Neural cell (in vitro differentiated cells): ENCODE measurements at regions not wholly inside any gene's neighbourhood (a gene's known extent, or its start where the extent isn't known, plus 50 kb on each side); places are given as distances from the start of the nearest gene placed in this dataset.

Experiments used
- H2AFZ ChIP-seq: fragments of 200-600, 300-800 bp; sonication (generic), shearing (Covaris generic); 2 replicates; pipeline ENCODE4 v1.6.0; 2014; ENCODE audit warnings: low read depth, mild to moderate bottlenecking, antibody characterized with exemption, low read length, moderate library complexity
- H3F3A ChIP-seq: fragments of 200-600 bp; shearing (Covaris generic); 2 replicates; pipeline ENCODE4 v1.6.1; 2016; ENCODE audit warnings: mild to moderate bottlenecking, moderate library complexity, mixed read lengths, antibody characterized with exemption, low read length; ENCODE audit not compliant: insufficient read depth, poor library complexity, severe bottlenecking
- H3K27ac ChIP-seq: fragments of 200-600, 300-800 bp; sonication (generic), shearing (Covaris generic); 2 replicates; pipeline ENCODE4 v1.5.1; 2014; ENCODE audit warnings: mild to moderate bottlenecking, low read length, moderate library complexity
- H3K27me3 ChIP-seq: fragments of 300-800, 200-600 bp; sonication (generic), shearing (Covaris generic); 2 replicates; pipeline ENCODE4 v1.6.0; 2014; ENCODE audit warnings: mild to moderate bottlenecking, low read depth, low read length, moderate library complexity; ENCODE audit not compliant: insufficient read depth
- H3K36me3 ChIP-seq: fragments of 300-800, 200-600 bp; sonication (generic), shearing (Covaris generic); 2 replicates; pipeline ENCODE4 v1.5.1; 2014; ENCODE audit warnings: mild to moderate bottlenecking, antibody characterized with exemption, low read length, moderate library complexity; ENCODE audit not compliant: insufficient read depth
- H3K4me2 ChIP-seq: fragments of 300-800, 200-600 bp; sonication (generic), shearing (Covaris generic); 2 replicates; pipeline ENCODE4 v1.6.0; 2014; ENCODE audit warnings: mild to moderate bottlenecking, low read length
- H3K4me3 ChIP-seq: fragments of 300-800, 200-600 bp; sonication (generic), shearing (Covaris generic); 2 replicates; pipeline ENCODE4 v1.5.1; 2014; ENCODE audit warnings: mild to moderate bottlenecking, low read length, moderate library complexity
- H3K79me2 ChIP-seq: fragments of 200-600 bp; shearing (Covaris generic); replicated peaks from 2 replicates; pipeline ENCODE4 v1.6.0; 2014; ENCODE audit warnings: mild to moderate bottlenecking, low read length, moderate library complexity; ENCODE audit not compliant: insufficient read depth
- H3K9ac ChIP-seq: fragments of 300-800, 200-600 bp; sonication (generic), shearing (Covaris generic); 2 replicates; pipeline ENCODE4 v1.6.1; 2016; ENCODE audit warnings: mild to moderate bottlenecking, low read length, mixed read lengths
- H3K9me2 ChIP-seq: fragments of 200-600 bp; shearing (Covaris generic); 2 replicates; pipeline ENCODE4 v1.6.1; 2016; ENCODE audit warnings: mild to moderate bottlenecking, low read length, mixed read lengths; ENCODE audit not compliant: insufficient read depth
- H3K9me3 ChIP-seq: fragments of 200-600, 300-800 bp; sonication (generic), shearing (Covaris generic); 2 replicates; pipeline ENCODE4 v1.6.1; 2016; ENCODE audit warnings: mild to moderate bottlenecking, mixed run types, low read length, moderate library complexity, mixed read lengths
- H4K20me1 ChIP-seq: fragments of 200-600 bp; shearing (Covaris generic); 2 replicates; pipeline ENCODE4 v1.6.1; 2016; ENCODE audit warnings: mild to moderate bottlenecking, mixed run types; ENCODE audit not compliant: insufficient read depth
- EP300 ChIP-seq: fragments of 450-650 bp; conservative IDR thresholded peaks from 2 replicates; pipeline ENCODE4 v1.6.1; 2014; ENCODE audit warnings: antibody characterized with exemption, mild to moderate bottlenecking, moderate library complexity; ENCODE audit not compliant: poor library complexity, severe bottlenecking
- EZH2 ChIP-seq: fragments of 200-600, 300-800 bp; shearing (Covaris generic), sonication (generic); IDR thresholded peaks from 2 replicates; pipeline ENCODE4 v1.6.1; 2014; ENCODE audit warnings: antibody characterized with exemption, low read length, borderline replicate concordance, mild to moderate bottlenecking; ENCODE audit not compliant: insufficient read depth, poor library complexity, severe bottlenecking
- MXI1 ChIP-seq: fragments of 450-650 bp; conservative IDR thresholded peaks from 2 replicates; pipeline ENCODE4 v1.6.1; 2014; ENCODE audit warnings: antibody characterized with exemption, mild to moderate bottlenecking; ENCODE audit not compliant: poor library complexity, severe bottlenecking
- POLR2AphosphoS5 ChIP-seq: IDR thresholded peaks from 2 replicates; pipeline ENCODE4 v1.6.1; 2012
- RAD21 ChIP-seq: fragments of 450-650 bp; conservative IDR thresholded peaks from 2 replicates; pipeline ENCODE4 v1.6.1; 2014; ENCODE audit warnings: antibody characterized with exemption, mild to moderate bottlenecking, moderate library complexity
- SMC3 ChIP-seq: fragments of 450-650 bp; conservative IDR thresholded peaks from 2 replicates; pipeline ENCODE4 v1.6.1; 2014; ENCODE audit warnings: antibody characterized with exemption, mild to moderate bottlenecking, moderate library complexity; ENCODE audit not compliant: poor library complexity
- TAF1 ChIP-seq: IDR thresholded peaks from 2 replicates; pipeline ENCODE4 v1.6.1; 2012; ENCODE audit warnings: low read depth
- TF ChIP-seq, protein P1 (sequence below): IDR thresholded peaks from 2 replicates; pipeline ENCODE4 v1.6.1; 2012; ENCODE audit warnings: borderline replicate concordance
- TF ChIP-seq, protein P2 (sequence below): fragments of 450-650 bp; IDR thresholded peaks from 2 replicates; pipeline ENCODE4 v1.5.1; 2014; ENCODE audit warnings: antibody characterized with exemption, mild to moderate bottlenecking, moderate library complexity; ENCODE audit not compliant: poor library complexity, severe bottlenecking

DNA sequence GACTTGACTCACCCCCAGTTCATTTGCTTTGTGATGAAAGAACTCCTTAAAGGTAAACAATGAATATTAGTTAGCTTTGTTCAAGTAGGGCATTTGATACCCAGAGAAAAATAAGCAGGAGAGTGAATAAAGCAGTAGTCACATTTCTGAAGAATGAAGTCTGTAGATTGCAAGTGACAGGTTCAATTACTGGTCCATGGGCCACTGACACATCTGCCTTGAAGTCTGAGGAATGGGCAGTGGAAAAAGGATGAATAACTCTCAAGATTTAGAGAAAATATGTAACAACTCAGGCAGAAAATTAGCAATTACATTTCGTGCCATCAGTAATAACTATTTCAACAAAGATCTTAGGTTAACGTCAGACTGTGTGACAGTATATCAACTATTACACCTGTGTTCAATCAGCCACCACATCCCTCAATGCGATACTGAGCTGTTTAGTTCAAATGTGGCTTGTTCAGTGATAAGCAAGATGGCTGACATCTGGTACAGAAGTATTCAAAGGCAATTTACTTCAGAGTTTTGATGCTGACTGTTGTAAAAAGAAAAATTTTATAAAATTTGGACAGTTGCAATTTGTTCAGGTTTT is 1890.7 kb upstream of the NUDT12 start:
- Histone ChIP-seq H2AFZ (no peak overlapping the region), H3K4me2 (no peak overlapping the region), H3K9me3 (no peaks in the 10 kb centered on the region), H3K9me2 (no peaks in the 10 kb centered on the region), H3K9ac (no peak overlapping the region), H4K20me1 (no peaks in the 10 kb centered on the region), H3F3A (no peaks in the 10 kb centered on the region), H3K27me3 (no peaks in the 10 kb centered on the region), H3K36me3 (no peaks in the 10 kb centered on the region), H3K79me2 (no peaks in the 10 kb centered on the region), H3K4me3 (no peak overlapping the region), H3K27ac (no peak overlapping the region)
- TF ChIP-seq, protein P1, sequence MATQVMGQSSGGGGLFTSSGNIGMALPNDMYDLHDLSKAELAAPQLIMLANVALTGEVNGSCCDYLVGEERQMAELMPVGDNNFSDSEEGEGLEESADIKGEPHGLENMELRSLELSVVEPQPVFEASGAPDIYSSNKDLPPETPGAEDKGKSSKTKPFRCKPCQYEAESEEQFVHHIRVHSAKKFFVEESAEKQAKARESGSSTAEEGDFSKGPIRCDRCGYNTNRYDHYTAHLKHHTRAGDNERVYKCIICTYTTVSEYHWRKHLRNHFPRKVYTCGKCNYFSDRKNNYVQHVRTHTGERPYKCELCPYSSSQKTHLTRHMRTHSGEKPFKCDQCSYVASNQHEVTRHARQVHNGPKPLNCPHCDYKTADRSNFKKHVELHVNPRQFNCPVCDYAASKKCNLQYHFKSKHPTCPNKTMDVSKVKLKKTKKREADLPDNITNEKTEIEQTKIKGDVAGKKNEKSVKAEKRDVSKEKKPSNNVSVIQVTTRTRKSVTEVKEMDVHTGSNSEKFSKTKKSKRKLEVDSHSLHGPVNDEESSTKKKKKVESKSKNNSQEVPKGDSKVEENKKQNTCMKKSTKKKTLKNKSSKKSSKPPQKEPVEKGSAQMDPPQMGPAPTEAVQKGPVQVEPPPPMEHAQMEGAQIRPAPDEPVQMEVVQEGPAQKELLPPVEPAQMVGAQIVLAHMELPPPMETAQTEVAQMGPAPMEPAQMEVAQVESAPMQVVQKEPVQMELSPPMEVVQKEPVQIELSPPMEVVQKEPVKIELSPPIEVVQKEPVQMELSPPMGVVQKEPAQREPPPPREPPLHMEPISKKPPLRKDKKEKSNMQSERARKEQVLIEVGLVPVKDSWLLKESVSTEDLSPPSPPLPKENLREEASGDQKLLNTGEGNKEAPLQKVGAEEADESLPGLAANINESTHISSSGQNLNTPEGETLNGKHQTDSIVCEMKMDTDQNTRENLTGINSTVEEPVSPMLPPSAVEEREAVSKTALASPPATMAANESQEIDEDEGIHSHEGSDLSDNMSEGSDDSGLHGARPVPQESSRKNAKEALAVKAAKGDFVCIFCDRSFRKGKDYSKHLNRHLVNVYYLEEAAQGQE = no peak
- TF ChIP-seq EP300 (peak; percentile 47), POLR2AphosphoS5 (peak; percentile 37)

DNA sequence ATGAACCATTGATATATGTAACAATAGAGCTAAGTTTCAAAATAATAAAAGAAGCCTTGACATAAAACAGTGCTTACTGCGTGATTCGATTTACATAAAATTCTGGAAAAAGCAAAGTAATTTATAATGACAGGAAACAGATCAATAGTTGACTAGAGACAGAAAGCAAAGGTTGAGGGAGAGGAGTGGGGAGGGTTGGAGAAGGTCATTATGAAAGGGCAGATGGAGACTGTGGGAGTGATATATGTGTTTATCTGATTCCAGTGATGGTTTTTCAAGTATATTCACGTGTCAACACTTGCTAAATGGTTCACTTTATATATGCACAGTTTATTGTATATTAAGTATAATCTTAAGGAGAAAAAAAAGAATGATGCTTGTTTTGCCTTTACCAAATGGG is 1885.7 kb upstream of the NUDT12 start:
- Histone ChIP-seq H3K36me3 (no peaks in the 10 kb centered on the region), H3K4me3 (no peak overlapping the region), H3K9me2 (no peaks in the 10 kb centered on the region), H3K27ac (no peak overlapping the region), H2AFZ (no peak overlapping the region), H3K4me2 (no peak overlapping the region), H3K27me3 (no peaks in the 10 kb centered on the region), H4K20me1 (no peaks in the 10 kb centered on the region), H3K9ac (no peak overlapping the region), H3K9me3 (no peaks in the 10 kb centered on the region), H3F3A (no peaks in the 10 kb centered on the region), H3K79me2 (no peaks in the 10 kb centered on the region)
- TF ChIP-seq RAD21 = no peak
- no peak for TF ChIP-seq EZH2
- TF ChIP-seq, protein P1 = no peak

DNA sequence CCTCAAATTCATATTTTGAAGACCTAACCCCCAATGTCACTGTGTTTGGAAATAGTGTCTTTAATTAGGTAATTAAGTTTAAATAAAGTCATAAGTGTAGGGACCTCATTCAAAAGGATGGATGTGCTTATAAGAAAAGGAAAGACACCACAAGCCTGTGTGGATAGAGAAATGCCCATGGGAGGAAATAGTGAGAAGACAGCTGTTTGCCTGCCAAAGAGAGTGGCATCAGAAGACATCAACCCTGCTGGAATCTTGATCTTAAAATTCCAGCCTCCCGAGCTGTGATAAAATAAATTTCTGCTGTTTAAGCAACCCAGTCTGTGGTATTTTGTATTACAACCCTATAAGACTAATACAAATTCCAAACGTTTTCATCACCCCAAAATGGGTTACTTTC is 1867.9 kb upstream of the NUDT12 start:
- no peak overlapping the region for H3K4me3 ChIP-seq
- H3K27ac ChIP-seq = no peak overlapping the region
- no peaks in the 10 kb centered on the region for H3F3A ChIP-seq
- no peaks in the 10 kb centered on the region for H3K36me3 ChIP-seq
- H3K27me3 ChIP-seq = no peaks in the 10 kb centered on the region
- TF ChIP-seq POLR2AphosphoS5 = no peak
- no peak for TF ChIP-seq TAF1
- TF ChIP-seq MXI1 = no peak
- TF ChIP-seq EZH2 = no peak
- TF ChIP-seq, protein P1 = no peak
- no peak for TF ChIP-seq EP300
- TF ChIP-seq SMC3 = no peak
- TF ChIP-seq, protein P2, sequence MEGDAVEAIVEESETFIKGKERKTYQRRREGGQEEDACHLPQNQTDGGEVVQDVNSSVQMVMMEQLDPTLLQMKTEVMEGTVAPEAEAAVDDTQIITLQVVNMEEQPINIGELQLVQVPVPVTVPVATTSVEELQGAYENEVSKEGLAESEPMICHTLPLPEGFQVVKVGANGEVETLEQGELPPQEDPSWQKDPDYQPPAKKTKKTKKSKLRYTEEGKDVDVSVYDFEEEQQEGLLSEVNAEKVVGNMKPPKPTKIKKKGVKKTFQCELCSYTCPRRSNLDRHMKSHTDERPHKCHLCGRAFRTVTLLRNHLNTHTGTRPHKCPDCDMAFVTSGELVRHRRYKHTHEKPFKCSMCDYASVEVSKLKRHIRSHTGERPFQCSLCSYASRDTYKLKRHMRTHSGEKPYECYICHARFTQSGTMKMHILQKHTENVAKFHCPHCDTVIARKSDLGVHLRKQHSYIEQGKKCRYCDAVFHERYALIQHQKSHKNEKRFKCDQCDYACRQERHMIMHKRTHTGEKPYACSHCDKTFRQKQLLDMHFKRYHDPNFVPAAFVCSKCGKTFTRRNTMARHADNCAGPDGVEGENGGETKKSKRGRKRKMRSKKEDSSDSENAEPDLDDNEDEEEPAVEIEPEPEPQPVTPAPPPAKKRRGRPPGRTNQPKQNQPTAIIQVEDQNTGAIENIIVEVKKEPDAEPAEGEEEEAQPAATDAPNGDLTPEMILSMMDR = no peak
- TF ChIP-seq RAD21 = no peak
- no peaks in the 10 kb centered on the region for H3K9me2 ChIP-seq
- no peak overlapping the region for H3K4me2 ChIP-seq
- H3K9me3 ChIP-seq = no peaks in the 10 kb centered on the region
- H4K20me1 ChIP-seq = no peaks in the 10 kb centered on the region
- H3K9ac ChIP-seq = no peak overlapping the region
- no peaks in the 10 kb centered on the region for H3K79me2 ChIP-seq
- no peak overlapping the region for H2AFZ ChIP-seq
